OCI-LY3 (cell line): ENCODE measurements at regions not wholly inside any gene's neighbourhood (a gene's known extent, or its start where the extent isn't known, plus 50 kb on each side); places are given as distances from the start of the nearest gene placed in this dataset.
A peak's percentile ranks its signal among the peaks of the same experiment; 100 is the strongest.

ENCODE experiments used
- H2AFZ ChIP-seq: fragments of 200-600, 300-600 bp; shearing (Covaris generic); 2 replicates; pipeline ENCODE4 v1.6.0; 2014; ENCODE audit warnings: antibody characterized with exemption, low read depth, low read length
- H3K27ac ChIP-seq: fragments of 200-600, 300-600 bp; sonication (generic); 2 replicates; pipeline ENCODE4 v1.5.1; 2014; ENCODE audit warnings: mild to moderate bottlenecking, low read length, moderate library complexity, mixed read lengths
- H3K27me3 ChIP-seq: fragments of 200-600, 300-600 bp; sonication (generic); 2 replicates; pipeline ENCODE4 v1.6.1; 2014; ENCODE audit warnings: low read depth, low read length, mixed read lengths
- H3K36me3 ChIP-seq: fragments of 200-600, 300-600 bp; sonication (generic); replicated peaks from 2 replicates; pipeline ENCODE3; 2014; ENCODE audit warnings: low read depth, low read length, mixed read lengths
- H3K4me1 ChIP-seq: fragments of 300-600, 200-600 bp; sonication (generic); 2 replicates; pipeline ENCODE4 v1.6.1; 2014; ENCODE audit warnings: low read length, mixed read lengths
- H3K4me2 ChIP-seq: fragments of 200-600, 300-600 bp; sonication (generic); 2 replicates; pipeline ENCODE4 v1.6.1; 2014; ENCODE audit warnings: low read length, mixed read lengths
- H3K4me3 ChIP-seq: fragments of 300-600, 200-600 bp; sonication (generic); 2 replicates; pipeline ENCODE4 v1.5.1; 2014; ENCODE audit warnings: antibody characterized with exemption, mild to moderate bottlenecking, low read length, moderate library complexity
- H3K79me2 ChIP-seq: fragments of 300-600, 200-600 bp; shearing (Covaris generic); 2 replicates; pipeline ENCODE4 v1.6.1; 2014; ENCODE audit warnings: mild to moderate bottlenecking, low read length, mixed read lengths
- H3K9ac ChIP-seq: fragments of 300-600, 200-600 bp; shearing (Covaris generic); 2 replicates; pipeline ENCODE4 v1.6.0; 2014; ENCODE audit warnings: mild to moderate bottlenecking, low read length, moderate library complexity
- H3K9me3 ChIP-seq: fragments of 200-600, 300-600 bp; shearing (Covaris generic); 2 replicates; pipeline ENCODE4 v1.6.1; 2014; ENCODE audit warnings: low read length, mixed read lengths; ENCODE audit not compliant: insufficient read depth
- H4K20me1 ChIP-seq: fragments of 200-600, 300-600 bp; sonication (generic); 2 replicates; pipeline ENCODE4 v1.6.1; 2016; ENCODE audit warnings: low read length, mixed read lengths; ENCODE audit not compliant: insufficient read depth
- EZH2phosphoT487 ChIP-seq: fragments of 200-600 bp; shearing (Covaris generic); IDR thresholded peaks from 2 replicates; pipeline ENCODE4 v1.6.1; 2018; ENCODE audit warnings: antibody characterized with exemption, mixed run types, low read depth
- TF ChIP-seq, protein P1 (sequence below): fragments of 200-600, 300-600 bp; sonication (generic); IDR thresholded peaks from 2 replicates; pipeline ENCODE4 v1.5.1; 2014; ENCODE audit warnings: antibody characterized with exemption, low read length, low read depth

DNA sequence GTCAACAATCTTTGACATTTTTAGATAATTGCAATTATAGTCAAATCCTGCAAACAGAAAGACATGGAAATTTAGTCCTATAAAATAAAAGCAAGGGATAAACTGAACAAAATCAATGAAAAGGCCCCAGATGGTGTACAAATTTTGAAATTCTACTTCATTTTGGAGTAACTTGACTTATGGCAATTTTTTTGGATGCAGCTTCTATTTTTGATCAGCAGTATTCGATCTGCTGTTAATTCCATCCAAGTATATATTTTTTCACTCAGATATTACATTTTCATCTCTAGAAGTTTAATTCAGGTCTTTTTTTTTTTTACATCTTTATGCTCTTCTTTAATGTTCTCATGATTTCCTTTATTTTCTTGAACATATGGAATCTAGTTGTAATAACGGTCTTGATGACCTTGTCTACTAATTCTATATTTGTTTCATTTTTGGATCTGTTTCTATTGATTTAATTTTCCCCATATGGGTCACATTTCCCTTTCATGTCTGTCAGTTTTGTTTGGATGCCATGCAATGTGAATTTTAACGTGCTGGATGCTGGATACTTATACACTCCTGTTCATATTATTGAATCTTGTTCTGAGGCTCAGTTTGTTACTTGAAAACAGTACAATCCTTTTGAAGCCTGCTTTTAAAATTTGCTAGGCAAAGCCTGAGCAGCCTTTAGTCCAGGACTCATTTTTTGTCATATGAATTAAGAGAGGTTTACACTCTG lies 164.3 kb upstream of the FAM3C start:
- Histone ChIP-seq H3K79me2 (no peaks in the 10 kb centered on the region), H3K27ac (no peak overlapping the region), H3K4me3 (no peak overlapping the region), H3K4me1 (no peaks in the 10 kb centered on the region), H3K27me3 (no peaks in the 10 kb centered on the region), H4K20me1 (no peaks in the 10 kb centered on the region), H3K36me3 (no peaks in the 10 kb centered on the region), H3K9ac (no peak overlapping the region), H3K4me2 (no peak overlapping the region), H2AFZ (no peak overlapping the region), H3K9me3 (no peaks in the 10 kb centered on the region)
- TF ChIP-seq EZH2phosphoT487 = no peak
- TF ChIP-seq, protein P1, sequence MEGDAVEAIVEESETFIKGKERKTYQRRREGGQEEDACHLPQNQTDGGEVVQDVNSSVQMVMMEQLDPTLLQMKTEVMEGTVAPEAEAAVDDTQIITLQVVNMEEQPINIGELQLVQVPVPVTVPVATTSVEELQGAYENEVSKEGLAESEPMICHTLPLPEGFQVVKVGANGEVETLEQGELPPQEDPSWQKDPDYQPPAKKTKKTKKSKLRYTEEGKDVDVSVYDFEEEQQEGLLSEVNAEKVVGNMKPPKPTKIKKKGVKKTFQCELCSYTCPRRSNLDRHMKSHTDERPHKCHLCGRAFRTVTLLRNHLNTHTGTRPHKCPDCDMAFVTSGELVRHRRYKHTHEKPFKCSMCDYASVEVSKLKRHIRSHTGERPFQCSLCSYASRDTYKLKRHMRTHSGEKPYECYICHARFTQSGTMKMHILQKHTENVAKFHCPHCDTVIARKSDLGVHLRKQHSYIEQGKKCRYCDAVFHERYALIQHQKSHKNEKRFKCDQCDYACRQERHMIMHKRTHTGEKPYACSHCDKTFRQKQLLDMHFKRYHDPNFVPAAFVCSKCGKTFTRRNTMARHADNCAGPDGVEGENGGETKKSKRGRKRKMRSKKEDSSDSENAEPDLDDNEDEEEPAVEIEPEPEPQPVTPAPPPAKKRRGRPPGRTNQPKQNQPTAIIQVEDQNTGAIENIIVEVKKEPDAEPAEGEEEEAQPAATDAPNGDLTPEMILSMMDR = no peak

GRCh38 chr7:121558288-121558687 lies 162.2 kb upstream of the FAM3C start:
- Histone ChIP-seq H3K4me3 (no peak overlapping the region), H3K4me2 (no peak overlapping the region), H3K36me3 (no peaks in the 10 kb centered on the region), H3K79me2 (no peaks in the 10 kb centered on the region), H2AFZ (no peak overlapping the region), H3K9me3 (no peaks in the 10 kb centered on the region), H3K27me3 (no peaks in the 10 kb centered on the region), H3K4me1 (no peaks in the 10 kb centered on the region), H4K20me1 (no peaks in the 10 kb centered on the region), H3K27ac (no peak overlapping the region), H3K9ac (no peak overlapping the region)
- no peak for TF ChIP-seq EZH2phosphoT487
- TF ChIP-seq, protein P1 = no peak

GRCh38 chr7:121557034-121557892 lies 161.2 kb upstream of the FAM3C start:
- Histone ChIP-seq H3K79me2 (no peaks in the 10 kb centered on the region), H4K20me1 (no peaks in the 10 kb centered on the region), H3K36me3 (no peaks in the 10 kb centered on the region), H3K9ac (no peak overlapping the region), H3K4me2 (no peak overlapping the region), H3K4me1 (no peaks in the 10 kb centered on the region), H2AFZ (peak overlapping the region; percentile 65; the same call in 1 of the 2 replicates), H3K9me3 (no peaks in the 10 kb centered on the region), H3K27ac (no peak overlapping the region), H3K27me3 (no peaks in the 10 kb centered on the region), H3K4me3 (no peak overlapping the region)
- TF ChIP-seq, protein P1 = no peak
- no peak for TF ChIP-seq EZH2phosphoT487

DNA sequence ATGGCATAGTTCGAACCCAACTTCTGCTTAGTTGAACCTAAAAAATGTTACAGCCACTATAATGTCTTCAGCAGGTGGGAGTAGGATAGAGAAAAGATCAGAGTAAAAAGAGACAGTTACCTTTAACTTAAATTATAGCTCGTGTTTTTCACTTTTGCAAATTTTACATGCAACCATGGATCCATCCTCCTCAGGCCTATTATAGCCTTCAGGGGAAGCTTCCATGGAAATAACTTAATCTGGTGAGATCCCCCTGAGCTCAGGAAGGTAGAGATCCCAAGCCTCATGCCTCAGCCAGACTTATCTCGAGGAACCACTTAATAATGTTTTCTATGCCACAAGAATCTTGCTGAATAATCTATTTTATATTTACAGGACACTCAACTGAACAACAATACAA lies 159.4 kb upstream of the FAM3C start:
- TF ChIP-seq, protein P1 = no peak
- TF ChIP-seq EZH2phosphoT487 = no peak
- Histone ChIP-seq H3K4me1 (no peaks in the 10 kb centered on the region), H2AFZ (no peak overlapping the region)

More for the DNA sequence above, 159.4 kb upstream of the FAM3C start:
- no peaks in the 10 kb centered on the region for H3K79me2 ChIP-seq
- no peak overlapping the region for H3K4me2 ChIP-seq
- H4K20me1 ChIP-seq = no peaks in the 10 kb centered on the region
- H3K9ac ChIP-seq = no peak overlapping the region
- no peaks in the 10 kb centered on the region for H3K36me3 ChIP-seq
- H3K4me3 ChIP-seq = no peak overlapping the region
- no peak overlapping the region for H3K27ac ChIP-seq
- no peaks in the 10 kb centered on the region for H3K27me3 ChIP-seq
- no peaks in the 10 kb centered on the region for H3K9me3 ChIP-seq
